AG04449 (cell line): ENCODE measurements at regions not wholly inside any gene's neighbourhood (a gene's known extent, or its start where the extent isn't known, plus 50 kb on each side); places are given as distances from the start of the nearest gene placed in this dataset.
"Not testable (repeated sequence)": the region's sequence is repeated elsewhere in the genome, so short reads cannot be mapped to it uniquely, and the experiment has no call there.

Source experiments
- CTCF ChIA-PET: fragments of 350-600 bp; formaldehyde crosslinking; extraction: SDS; loops from one replicate; lab custom pipeline; 2021; ENCODE audit warnings: antibody characterized with exemption; lab: Yijun Ruan, JAX
- POLR2A ChIA-PET: fragments of 400-600, 350-600 bp; formaldehyde crosslinking; extraction: SDS; loops from one replicate; lab custom pipeline; 2020; ENCODE audit warnings: antibody characterized with exemption, inconsistent platforms; lab: Yijun Ruan, JAX
- DNase-seq: peaks from one replicate; pipeline ENCODE4 v3.0.0-alpha.2; 2010; ENCODE audit warnings: low read depth, low spot score
- H3K4me3 ChIP-seq: 2 replicates; pipeline ENCODE4 v1.5.1; 2011; ENCODE audit warnings: low read depth, mild to moderate bottlenecking, control low read depth, low read length
- CTCF ChIP-seq: IDR thresholded peaks from one replicate; pipeline ENCODE4 v1.5.1; 2011; ENCODE audit warnings: mild to moderate bottlenecking, moderate library complexity, low read length, control low read depth, inconsistent platforms; ENCODE audit not compliant: insufficient read depth; ENCODE audit errors: missing control alignments

GRCh38 chr1:182249201-182249676 is 142.4 kb downstream of the GLUL start:
- POLR2A ChIA-PET: no interaction called here
- DNase-seq: no peak
- CTCF ChIA-PET: no interaction called here
- no peak overlapping the region for H3K4me3 ChIP-seq
- no peak for TF ChIP-seq CTCF

GRCh38 chr1:182248721-182249120 is 142.9 kb downstream of the GLUL start:
- H3K4me3 ChIP-seq: no peak overlapping the region
- ChIA-PET CTCF (no interaction called here), POLR2A (no interaction called here)
- no peak for DNase-seq
- no peak for TF ChIP-seq CTCF

- CTCF ChIA-PET, DNase-seq, POLR2A ChIA-PET, H3K4me3 ChIP-seq: not testable (repeated sequence)
Observed at GRCh38 chr1:182247813-182248212, 143.8 kb downstream of the GLUL start.

GRCh38 chr1:182246783-182247182 is 144.8 kb downstream of the GLUL start:
- POLR2A ChIA-PET: no interaction called here
- DNase-seq: no peak

GRCh38 chr1:182245040-182245439 is 146.6 kb downstream of the GLUL start:
- TF ChIP-seq CTCF: no peak
- CTCF ChIA-PET: no interaction called here
- POLR2A ChIA-PET: no interaction called here
- DNase-seq: no peak
- no peak overlapping the region for H3K4me3 ChIP-seq

More at GRCh38 chr1:182246783-182247182, 144.8 kb downstream of the GLUL start:
- TF ChIP-seq CTCF: no peak
- no peak overlapping the region for H3K4me3 ChIP-seq
- CTCF ChIA-PET: no interaction called here

- ChIA-PET CTCF (no interaction called here), POLR2A (no interaction called here)
- no peak overlapping the region for H3K4me3 ChIP-seq
- no peak for DNase-seq
- no peak for TF ChIP-seq CTCF
Observed at GRCh38 chr1:182244451-182244850, 147.1 kb downstream of the GLUL start.

GRCh38 chr1:182242641-182243040 is 148.9 kb downstream of the GLUL start:
- no peak overlapping the region for H3K4me3 ChIP-seq
- POLR2A ChIA-PET: no interaction called here
- CTCF ChIA-PET: no interaction called here
- no peak for DNase-seq
- no peak for TF ChIP-seq CTCF
